HG02759 (cell line): ENCODE measurements at regions not wholly inside any gene's neighbourhood (a gene's known extent, or its start where the extent isn't known, plus 50 kb on each side); places are given as distances from the start of the nearest gene placed in this dataset.
A peak's percentile ranks its signal among the peaks of the same experiment; 100 is the strongest.

Experiments
- ATAC-seq: cut with Tn5 transposase; IDR thresholded peaks from one replicate; pipeline ENCODE4 v1.9.1; 2021; ENCODE audit warnings: mild to moderate bottlenecking, moderate library complexity; ENCODE audit not compliant: unreplicated experiment

GRCh38 chr5:41670854-41671479 lies 160.6 kb upstream of the PLCXD3 start:
- ATAC-seq: no peak

GRCh38 chr5:41670216-41670615 lies 159.8 kb upstream of the PLCXD3 start:
- ATAC-seq: no peak

GRCh38 chr5:41661254-41661653 lies 150.9 kb upstream of the PLCXD3 start:
- ATAC-seq: no peak

- ATAC-seq: no peak
These were observed 146.2 kb upstream of the PLCXD3 start for GRCh38 chr5:41656597-41656996.

- no peak for ATAC-seq
These were observed 139.7 kb upstream of the PLCXD3 start for GRCh38 chr5:41650131-41650530.

GRCh38 chr5:41649659-41650058 lies 139.3 kb upstream of the PLCXD3 start:
- ATAC-seq: no peak

GRCh38 chr5:41648996-41649395 lies 138.6 kb upstream of the PLCXD3 start:
- no peak for ATAC-seq

- ATAC-seq: no peak
These were observed 131.2 kb upstream of the PLCXD3 start for GRCh38 chr5:41641621-41642020.

- no peak for ATAC-seq
These were observed 128.3 kb upstream of the PLCXD3 start for GRCh38 chr5:41638685-41639084.

GRCh38 chr5:41637869-41638268 lies 127.5 kb upstream of the PLCXD3 start:
- ATAC-seq: no peak

- peak; percentile 17 for ATAC-seq
These were observed 127.0 kb upstream of the PLCXD3 start for GRCh38 chr5:41637424-41637823.

- ATAC-seq: peak; percentile 83
These were observed 126.2 kb upstream of the PLCXD3 start for GRCh38 chr5:41636605-41637004.

- ATAC-seq: no peak
These were observed 119.5 kb upstream of the PLCXD3 start for GRCh38 chr5:41629897-41630296.

- no peak for ATAC-seq
These were observed 115.2 kb upstream of the PLCXD3 start for GRCh38 chr5:41625571-41625970.

GRCh38 chr5:41621420-41621819 lies 111.0 kb upstream of the PLCXD3 start:
- no peak for ATAC-seq

GRCh38 chr5:41617843-41618515 lies 107.6 kb upstream of the PLCXD3 start:
- ATAC-seq: no peak

GRCh38 chr5:41610386-41610785 lies 100.0 kb upstream of the PLCXD3 start:
- no peak for ATAC-seq

- ATAC-seq: no peak
These were observed 90.3 kb upstream of the PLCXD3 start for GRCh38 chr5:41600731-41601130.

GRCh38 chr5:41598011-41598410 lies 87.6 kb upstream of the PLCXD3 start:
- ATAC-seq: no peak

- no peak for ATAC-seq
These were observed 77.3 kb upstream of the PLCXD3 start for GRCh38 chr5:41587668-41588067.

GRCh38 chr5:41575110-41575779 lies 64.8 kb upstream of the PLCXD3 start:
- no peak for ATAC-seq

- no peak for ATAC-seq
These were observed 64.0 kb upstream of the PLCXD3 start for GRCh38 chr5:41574391-41574790.
